ENCODE measurements at regions not wholly inside any gene's neighbourhood (a gene's known extent, or its start where the extent isn't known, plus 50 kb on each side); places are given as distances from the start of the nearest gene placed in this dataset.

DNA sequence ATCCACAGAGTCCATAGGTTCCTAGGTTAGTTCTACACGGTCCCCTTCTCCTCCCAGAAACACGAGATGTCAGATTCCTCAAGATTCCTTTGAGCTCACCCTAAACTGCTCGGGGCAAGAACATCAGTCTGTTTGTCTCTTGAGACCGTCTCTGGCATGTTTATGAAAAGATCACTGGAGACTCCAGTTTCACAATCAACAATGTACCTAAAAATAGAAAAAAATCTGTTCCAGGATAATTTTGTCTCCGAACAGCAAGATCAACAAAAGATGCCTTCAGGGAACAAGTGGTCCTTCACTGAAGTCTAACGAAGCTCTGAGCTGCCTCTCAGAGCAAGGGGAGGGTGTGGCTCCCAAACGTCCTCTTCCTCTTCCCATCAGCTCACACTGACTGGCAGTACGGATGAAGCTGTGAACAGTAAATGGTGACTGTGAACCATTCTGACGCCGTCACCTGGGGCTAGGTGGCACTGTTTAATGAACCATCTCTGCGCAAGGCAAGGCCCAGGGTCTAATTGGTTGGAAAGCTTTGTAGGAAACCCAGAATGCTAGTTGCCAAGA is 156.2 kb upstream of the LYZL1 start:
- no peak overlapping the region for H3K4me3 ChIP-seq
- no peak overlapping the region for H3K27ac ChIP-seq (ENCODE audit: control insufficient read depth, insufficient read depth)
- H2AFZ ChIP-seq (ENCODE audit: control insufficient read depth, low read depth, low read length): no peak overlapping the region
- intact Hi-C loops (cut with micrococcal nuclease; ENCODE audit: unreplicated experiment) (loop anchor here (5.0 kb wide), 1 partner anchor 470 kb away; no protein-coding TSS in a partner anchor), in situ Hi-C loops (cut with MboI) (no loop called here)
- ChIA-PET RAD21 (ENCODE audit: unreplicated experiment) (interaction anchor here (1.6 kb wide), 1 partner anchor 469 kb away, joined by 3 read pairs; no protein-coding TSS in a partner anchor), SMC1A (ENCODE audit: uncharacterized antibody, unreplicated experiment) (no interaction called here), CTCF (interaction anchor here (1.6 kb wide), 1 partner anchor 469 kb away, joined by 4 read pairs; no protein-coding TSS in a partner anchor), POLR2A (no interaction called here)
- DNase-seq (ENCODE audit: low read depth, low spot score) (no peak), ATAC-seq (no peak), FAIRE-seq (no peak)
- no peaks in the 10 kb centered on the region for H3K79me2 ChIP-seq (ENCODE audit: control insufficient read depth, insufficient read depth, low read length)
- H4K20me1 ChIP-seq (ENCODE audit: control insufficient read depth, insufficient read depth): no peaks in the 10 kb centered on the region
- no peak overlapping the region for H3K4me2 ChIP-seq (ENCODE audit: control insufficient read depth, insufficient read depth)
- BruUV-seq (replicated peaks): no TSS peak
- TF ChIP-seq HDAC6 (IDR thresholded peaks at IDR 0.05; ENCODE audit: unreplicated experiment) (no peak), YY1 (IDR thresholded peaks at IDR 0.05; ENCODE audit: low read depth, low read length) (no peak), EED (IDR thresholded peaks at IDR 0.05; ENCODE audit: low read depth) (no peak), ZNF207 (IDR thresholded peaks at IDR 0.05; ENCODE audit: borderline replicate concordance) (no peak), SRF (IDR thresholded peaks at IDR 0.05; ENCODE audit: low read depth in 2 of 2, low read length in 2 of 2) (no peak), YBX1 (IDR thresholded peaks at IDR 0.05) (no peak), NFYA (IDR thresholded peaks at IDR 0.05; ENCODE audit: borderline replicate concordance, low read depth, low read length) (no peak), SPI1 (IDR thresholded peaks at IDR 0.05; ENCODE audit: borderline replicate concordance, insufficient read depth, low read depth, low read length) (no peak), POLR2AphosphoS2 (IDR thresholded peaks at IDR 0.05; ENCODE audit: low read depth, low read length) (no peak), ZNF217 (IDR thresholded peaks at IDR 0.05) (no peak), HDAC2 (IDR thresholded peaks at IDR 0.05) (no peak)
- TF ChIP-seq, protein P1, sequence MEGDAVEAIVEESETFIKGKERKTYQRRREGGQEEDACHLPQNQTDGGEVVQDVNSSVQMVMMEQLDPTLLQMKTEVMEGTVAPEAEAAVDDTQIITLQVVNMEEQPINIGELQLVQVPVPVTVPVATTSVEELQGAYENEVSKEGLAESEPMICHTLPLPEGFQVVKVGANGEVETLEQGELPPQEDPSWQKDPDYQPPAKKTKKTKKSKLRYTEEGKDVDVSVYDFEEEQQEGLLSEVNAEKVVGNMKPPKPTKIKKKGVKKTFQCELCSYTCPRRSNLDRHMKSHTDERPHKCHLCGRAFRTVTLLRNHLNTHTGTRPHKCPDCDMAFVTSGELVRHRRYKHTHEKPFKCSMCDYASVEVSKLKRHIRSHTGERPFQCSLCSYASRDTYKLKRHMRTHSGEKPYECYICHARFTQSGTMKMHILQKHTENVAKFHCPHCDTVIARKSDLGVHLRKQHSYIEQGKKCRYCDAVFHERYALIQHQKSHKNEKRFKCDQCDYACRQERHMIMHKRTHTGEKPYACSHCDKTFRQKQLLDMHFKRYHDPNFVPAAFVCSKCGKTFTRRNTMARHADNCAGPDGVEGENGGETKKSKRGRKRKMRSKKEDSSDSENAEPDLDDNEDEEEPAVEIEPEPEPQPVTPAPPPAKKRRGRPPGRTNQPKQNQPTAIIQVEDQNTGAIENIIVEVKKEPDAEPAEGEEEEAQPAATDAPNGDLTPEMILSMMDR (IDR thresholded peaks at IDR 0.05 in 2 of 3, conservative IDR thresholded peaks at IDR 0.05 in 1 of 3; ENCODE audit: control insufficient read depth in 2 of 3, extremely low read depth in 1 of 3, insufficient read depth in 1 of 3, low read depth in 3 of 3, low read length in 3 of 3): no peak
- TF ChIP-seq, protein P2, sequence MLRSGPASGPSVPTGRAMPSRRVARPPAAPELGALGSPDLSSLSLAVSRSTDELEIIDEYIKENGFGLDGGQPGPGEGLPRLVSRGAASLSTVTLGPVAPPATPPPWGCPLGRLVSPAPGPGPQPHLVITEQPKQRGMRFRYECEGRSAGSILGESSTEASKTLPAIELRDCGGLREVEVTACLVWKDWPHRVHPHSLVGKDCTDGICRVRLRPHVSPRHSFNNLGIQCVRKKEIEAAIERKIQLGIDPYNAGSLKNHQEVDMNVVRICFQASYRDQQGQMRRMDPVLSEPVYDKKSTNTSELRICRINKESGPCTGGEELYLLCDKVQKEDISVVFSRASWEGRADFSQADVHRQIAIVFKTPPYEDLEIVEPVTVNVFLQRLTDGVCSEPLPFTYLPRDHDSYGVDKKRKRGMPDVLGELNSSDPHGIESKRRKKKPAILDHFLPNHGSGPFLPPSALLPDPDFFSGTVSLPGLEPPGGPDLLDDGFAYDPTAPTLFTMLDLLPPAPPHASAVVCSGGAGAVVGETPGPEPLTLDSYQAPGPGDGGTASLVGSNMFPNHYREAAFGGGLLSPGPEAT (IDR thresholded peaks at IDR 0.05; ENCODE audit: low read depth): no peak
- TF ChIP-seq, protein P3, sequence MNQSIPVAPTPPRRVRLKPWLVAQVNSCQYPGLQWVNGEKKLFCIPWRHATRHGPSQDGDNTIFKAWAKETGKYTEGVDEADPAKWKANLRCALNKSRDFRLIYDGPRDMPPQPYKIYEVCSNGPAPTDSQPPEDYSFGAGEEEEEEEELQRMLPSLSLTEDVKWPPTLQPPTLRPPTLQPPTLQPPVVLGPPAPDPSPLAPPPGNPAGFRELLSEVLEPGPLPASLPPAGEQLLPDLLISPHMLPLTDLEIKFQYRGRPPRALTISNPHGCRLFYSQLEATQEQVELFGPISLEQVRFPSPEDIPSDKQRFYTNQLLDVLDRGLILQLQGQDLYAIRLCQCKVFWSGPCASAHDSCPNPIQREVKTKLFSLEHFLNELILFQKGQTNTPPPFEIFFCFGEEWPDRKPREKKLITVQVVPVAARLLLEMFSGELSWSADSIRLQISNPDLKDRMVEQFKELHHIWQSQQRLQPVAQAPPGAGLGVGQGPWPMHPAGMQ (IDR thresholded peaks at IDR 0.05; ENCODE audit: borderline replicate concordance): no peak
- TF ChIP-seq, protein P4, sequence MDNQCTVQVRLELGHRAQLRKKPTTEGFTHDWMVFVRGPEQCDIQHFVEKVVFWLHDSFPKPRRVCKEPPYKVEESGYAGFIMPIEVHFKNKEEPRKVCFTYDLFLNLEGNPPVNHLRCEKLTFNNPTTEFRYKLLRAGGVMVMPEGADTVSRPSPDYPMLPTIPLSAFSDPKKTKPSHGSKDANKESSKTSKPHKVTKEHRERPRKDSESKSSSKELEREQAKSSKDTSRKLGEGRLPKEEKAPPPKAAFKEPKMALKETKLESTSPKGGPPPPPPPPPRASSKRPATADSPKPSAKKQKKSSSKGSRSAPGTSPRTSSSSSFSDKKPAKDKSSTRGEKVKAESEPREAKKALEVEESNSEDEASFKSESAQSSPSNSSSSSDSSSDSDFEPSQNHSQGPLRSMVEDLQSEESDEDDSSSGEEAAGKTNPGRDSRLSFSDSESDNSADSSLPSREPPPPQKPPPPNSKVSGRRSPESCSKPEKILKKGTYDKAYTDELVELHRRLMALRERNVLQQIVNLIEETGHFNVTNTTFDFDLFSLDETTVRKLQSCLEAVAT (IDR thresholded peaks at IDR 0.05): no peak
- no peaks in the 10 kb centered on the region for H3K4me1 ChIP-seq (ENCODE audit: control insufficient read depth, insufficient read depth, low read length)
- WGBS (ENCODE audit: insufficient coverage, insufficient replicate concordance, low lambda C conversion rate, missing lambda C conversion rate): 19% methylated on average over 11 of the region's 11 CpGs
- H3K9ac ChIP-seq (ENCODE audit: control insufficient read depth, insufficient read depth, low read length): no peak overlapping the region
- no peaks in the 10 kb centered on the region for H3K9me3 ChIP-seq (replicated peaks; ENCODE audit: control insufficient read depth, insufficient read depth, low read length)
- no peaks in the 10 kb centered on the region for H3K27me3 ChIP-seq (replicated peaks in 1 of 2; ENCODE audit: control insufficient read depth in 2 of 2, insufficient read depth in 2 of 2, low read length in 1 of 2)
- no peaks in the 10 kb centered on the region for H3K36me3 ChIP-seq (ENCODE audit: control insufficient read depth in 2 of 2, insufficient read depth in 2 of 2, low read length in 1 of 2)

All from GM12878 (cell line).